ENCODE measurements at regions not wholly inside any gene's neighbourhood (a gene's known extent, or its start where the extent isn't known, plus 50 kb on each side); places are given as distances from the start of the nearest gene placed in this dataset.

DNA sequence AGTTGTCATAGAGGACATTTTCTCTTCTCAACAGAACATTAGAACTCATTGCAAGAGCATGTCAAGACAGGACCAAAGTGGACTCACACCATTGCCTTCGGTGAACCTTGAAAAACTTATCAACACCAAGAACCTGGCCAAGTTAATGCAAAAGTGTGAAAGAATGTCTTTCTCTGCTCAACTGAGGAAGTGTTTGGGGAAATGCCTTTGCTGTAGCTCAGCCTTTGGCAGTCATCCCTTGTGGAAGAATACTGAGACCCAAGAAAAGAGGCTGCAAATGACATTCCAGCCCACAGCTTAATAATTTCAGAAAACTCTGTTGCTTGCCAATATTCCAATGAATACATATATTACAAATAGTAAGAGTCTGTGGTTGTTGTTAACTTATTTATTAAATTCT lies 728.8 kb upstream of the PIK3C3 start:
- Histone ChIP-seq H3K4me1 (ENCODE audit: control insufficient read depth, extremely low read depth, insufficient read depth, low read length) (no peaks in the 10 kb centered on the region), H3K4me2 (ENCODE audit: insufficient read depth, low read length) (no peak overlapping the region), H3K9ac (replicated peaks; ENCODE audit: extremely low read depth, insufficient read depth, low read length) (no peak overlapping the region), H3K9me1 (replicated peaks; ENCODE audit: control insufficient read depth, extremely low read depth, insufficient read depth, low read length) (no peaks in the 10 kb centered on the region), H3K27me3 (ENCODE audit: control insufficient read depth in 2 of 2, insufficient read depth in 2 of 2, low read length in 2 of 2) (no peaks in the 10 kb centered on the region), H4K20me1 (replicated peaks; ENCODE audit: control insufficient read depth, extremely low read depth, insufficient read depth, low read length) (no peaks in the 10 kb centered on the region), H3K36me3 (ENCODE audit: control insufficient read depth in 2 of 2, extremely low read depth in 1 of 2, insufficient read depth in 2 of 2, low read length in 2 of 2) (no peaks in the 10 kb centered on the region), H3K27ac (ENCODE audit: insufficient read depth, low read depth, low read length) (no peak overlapping the region), H2AFZ (ENCODE audit: low read depth, low read length) (no peak overlapping the region), H3K4me3 (replicated peaks in 1 of 3; ENCODE audit: insufficient read depth in 1 of 3, low read depth in 1 of 3, low read length in 3 of 3) (no peak overlapping the region), H3K9me3 (replicated peaks; ENCODE audit: control insufficient read depth, insufficient read depth, low read length) (no peaks in the 10 kb centered on the region), H3K79me2 (ENCODE audit: control insufficient read depth, insufficient read depth, low read length) (no peaks in the 10 kb centered on the region)
- DNase-seq (ENCODE audit: low read depth, low spot score) = peak; percentile 89
- TF ChIP-seq POLR2A (IDR thresholded peaks at IDR 0.05; ENCODE audit: low read depth, low read length) (no peak), FOS (IDR thresholded peaks at IDR 0.05; ENCODE audit: borderline replicate concordance, insufficient read depth, low read length) (peak; percentile 14), MAX (IDR thresholded peaks at IDR 0.05; ENCODE audit: insufficient read depth, insufficient read length) (no peak), JUN (IDR thresholded peaks at IDR 0.05; ENCODE audit: borderline replicate concordance, insufficient read depth, insufficient read length, low read depth) (peak; percentile 35), POLR2AphosphoS5 (IDR thresholded peaks at IDR 0.05; ENCODE audit: insufficient read depth, low read depth, low read length) (no peak), EZH2 (IDR thresholded peaks at IDR 0.05; ENCODE audit: borderline replicate concordance, low read depth, low read length, severe bottlenecking) (no peak)
- FAIRE-seq = peak; percentile 54
- CTCF ChIA-PET = interaction anchor here (0.9 to 1.1 kb wide), 2 partner anchors 9 to 166 kb away, joined by 3 read pairs; no protein-coding TSS in a partner anchor
- POLR2A ChIA-PET = no interaction called here
- dilution Hi-C loops (cut with MboI; ENCODE audit: extremely low pct_ligation_motif_present, low sequenced_read_pairs) = no loop called here
- BruUV-seq (replicated peaks) = no TSS peak
- intact Hi-C loops (cut with micrococcal nuclease) = no loop called here

DNA sequence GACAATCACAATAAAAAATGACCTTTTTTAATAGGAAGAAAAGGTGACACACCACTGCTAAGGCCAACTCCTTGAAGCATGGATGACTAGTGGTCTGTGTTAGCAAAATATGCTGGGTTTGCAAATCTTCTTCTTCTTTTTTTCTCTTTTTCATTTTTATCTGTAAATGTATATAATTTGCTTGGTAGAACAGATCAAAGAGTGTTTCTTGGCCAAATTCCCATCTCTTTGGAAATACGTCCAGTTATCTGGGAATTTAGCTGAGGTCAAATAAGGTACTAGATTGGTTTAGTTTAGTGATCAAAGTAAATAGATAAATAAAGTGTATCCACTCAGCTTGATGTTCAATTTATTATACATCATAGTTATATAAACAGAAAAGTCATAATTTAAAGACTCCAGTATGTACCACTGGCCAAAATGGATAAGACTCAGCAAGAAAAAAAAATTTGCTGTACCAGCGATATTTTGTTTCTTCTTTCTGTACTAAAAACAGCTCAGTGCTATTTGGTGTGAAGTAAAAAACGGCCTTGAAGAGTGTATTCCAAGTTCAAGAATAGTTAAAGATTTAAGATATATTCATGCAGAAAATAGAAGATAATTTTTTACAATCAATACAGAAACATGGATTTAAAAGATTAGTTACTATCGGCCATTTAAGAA lies 738.6 kb upstream of the PIK3C3 start:
- no peaks in the 10 kb centered on the region for H3K36me3 ChIP-seq (ENCODE audit: control insufficient read depth in 2 of 2, extremely low read depth in 1 of 2, insufficient read depth in 2 of 2, low read length in 2 of 2)
- no peaks in the 10 kb centered on the region for H3K27me3 ChIP-seq (ENCODE audit: control insufficient read depth in 2 of 2, insufficient read depth in 2 of 2, low read length in 2 of 2)
- no peak overlapping the region for H2AFZ ChIP-seq (ENCODE audit: low read depth, low read length)
- ChIA-PET CTCF (interaction anchor here (1.4 kb wide), 1 partner anchor 10 kb away, joined by 3 read pairs; no protein-coding TSS in a partner anchor), POLR2A (no interaction called here)
- H3K79me2 ChIP-seq (ENCODE audit: control insufficient read depth, insufficient read depth, low read length) = no peaks in the 10 kb centered on the region
- H3K9me1 ChIP-seq (replicated peaks; ENCODE audit: control insufficient read depth, extremely low read depth, insufficient read depth, low read length) = no peaks in the 10 kb centered on the region
- dilution Hi-C loops (cut with MboI; ENCODE audit: extremely low pct_ligation_motif_present, low sequenced_read_pairs) = no loop called here
- no peaks in the 10 kb centered on the region for H3K4me1 ChIP-seq (ENCODE audit: control insufficient read depth, extremely low read depth, insufficient read depth, low read length)
- BruUV-seq (replicated peaks) = no TSS peak
- DNase-seq (ENCODE audit: low read depth, low spot score) = no peak
- intact Hi-C loops (cut with micrococcal nuclease) = no loop called here
- H4K20me1 ChIP-seq (replicated peaks; ENCODE audit: control insufficient read depth, extremely low read depth, insufficient read depth, low read length) = no peaks in the 10 kb centered on the region
- H3K9me3 ChIP-seq (replicated peaks; ENCODE audit: control insufficient read depth, insufficient read depth, low read length) = no peaks in the 10 kb centered on the region
- no peak overlapping the region for H3K27ac ChIP-seq (ENCODE audit: insufficient read depth, low read depth, low read length)
- H3K9ac ChIP-seq (replicated peaks; ENCODE audit: extremely low read depth, insufficient read depth, low read length) = no peak overlapping the region
- H3K4me3 ChIP-seq (replicated peaks in 1 of 3; ENCODE audit: insufficient read depth in 1 of 3, low read depth in 1 of 3, low read length in 3 of 3) = no peak overlapping the region
- no peak overlapping the region for H3K4me2 ChIP-seq (ENCODE audit: insufficient read depth, low read length)
- TF ChIP-seq FOS (IDR thresholded peaks at IDR 0.05; ENCODE audit: borderline replicate concordance, insufficient read depth, low read length) = no peak
- no peak for TF ChIP-seq JUN (IDR thresholded peaks at IDR 0.05; ENCODE audit: borderline replicate concordance, insufficient read depth, insufficient read length, low read depth)
- no peak for TF ChIP-seq MYC (IDR thresholded peaks at IDR 0.05; ENCODE audit: low read depth, low read length)
- TF ChIP-seq POLR2A (IDR thresholded peaks at IDR 0.05; ENCODE audit: low read depth, low read length) = no peak
- TF ChIP-seq EZH2 (IDR thresholded peaks at IDR 0.05; ENCODE audit: borderline replicate concordance, low read depth, low read length, severe bottlenecking) = no peak
- TF ChIP-seq GATA2 (IDR thresholded peaks at IDR 0.05; ENCODE audit: insufficient read depth, insufficient read length, low read depth, low read length) = no peak
- no peak for TF ChIP-seq POLR2AphosphoS5 (IDR thresholded peaks at IDR 0.05; ENCODE audit: insufficient read depth, low read depth, low read length)
- no peak for TF ChIP-seq CTCF (IDR thresholded peaks at IDR 0.05; ENCODE audit: extremely low read depth in 1 of 2, insufficient read depth in 1 of 2, low read depth in 1 of 2, low read length in 2 of 2)
- TF ChIP-seq MAX (IDR thresholded peaks at IDR 0.05; ENCODE audit: insufficient read depth, insufficient read length) = no peak
- no peak for FAIRE-seq

Measured in endothelial cell of umbilical vein (primary cell).